ENCODE measurements at regions not wholly inside any gene's neighbourhood (a gene's known extent, or its start where the extent isn't known, plus 50 kb on each side); places are given as distances from the start of the nearest gene placed in this dataset.

DNA sequence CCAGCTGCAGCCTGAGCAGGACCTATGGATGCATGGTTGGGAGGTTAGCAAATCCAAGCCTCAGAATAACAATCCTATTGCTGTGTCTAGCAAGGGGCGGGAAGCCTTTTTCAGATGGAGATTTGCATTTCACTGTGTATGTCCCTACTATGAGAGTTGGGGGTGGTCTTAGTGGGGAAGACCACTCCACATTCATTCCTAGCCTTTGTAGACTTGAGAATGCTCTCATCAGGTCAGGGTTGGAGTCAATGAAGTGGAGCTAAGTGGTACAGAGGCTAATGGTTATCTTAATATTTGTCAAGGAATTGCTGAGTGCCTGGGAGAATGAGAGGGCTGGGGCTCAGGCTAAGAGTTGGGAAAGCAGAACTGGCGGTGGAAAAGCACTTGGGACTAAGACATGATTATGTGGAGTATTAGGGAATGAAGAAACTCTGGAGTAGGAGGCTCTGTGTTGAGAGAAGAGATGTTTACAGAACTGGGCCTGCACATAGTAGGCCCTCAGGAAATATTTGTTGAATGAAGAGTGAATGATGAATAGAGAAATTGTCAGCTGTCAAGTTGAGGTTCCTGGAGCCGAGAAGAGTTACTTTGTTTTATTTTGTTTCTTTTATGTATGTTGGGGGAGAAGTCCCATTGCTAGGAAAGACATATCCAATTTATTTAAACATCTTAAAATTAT is 175.5 kb upstream of the SPRY4 start:
- Histone ChIP-seq H3K79me1 (ENCODE audit: low read length) (no peaks in the 10 kb centered on the region), H3K23ac (ENCODE audit: low read length) (no peak overlapping the region), H3K4me1 (ENCODE audit: control insufficient read depth, low read depth, low read length) (peaks cover 6% of the 10 kb centered on the region), H3K4ac (ENCODE audit: low read depth, low read length) (no peak overlapping the region), H4K8ac (ENCODE audit: low read depth, low read length) (no peak overlapping the region), H3K4me3 (ENCODE audit: low read length) (no peak overlapping the region), H3K4me2 (ENCODE audit: low read length) (no peak overlapping the region), H3K27me3 (ENCODE audit: insufficient read depth, low read length, poor library complexity) (no peaks in the 10 kb centered on the region), H3K79me2 (ENCODE audit: control insufficient read depth, insufficient read depth, low read length) (no peaks in the 10 kb centered on the region), H4K5ac (ENCODE audit: low read length) (no peak overlapping the region), H2AK5ac (ENCODE audit: low read length) (no peak overlapping the region), H2BK5ac (ENCODE audit: low read length) (no peak overlapping the region), H3K36me3 (ENCODE audit: control insufficient read depth, insufficient read depth, low read length) (no peaks in the 10 kb centered on the region), H3K9ac (ENCODE audit: low read length) (no peak overlapping the region), H2BK15ac (replicated peaks; ENCODE audit: low read depth) (no peak overlapping the region), H3K56ac (ENCODE audit: low read length) (no peak overlapping the region), H2BK120ac (ENCODE audit: low read depth, low read length) (no peak overlapping the region), H3K27ac (ENCODE audit: low read depth, low read length) (no peak overlapping the region), H3K18ac (ENCODE audit: low read length) (peak overlapping the region; percentile 13)
- no CpG with 5 or more reads among the region's 3 CpGs for WGBS (ENCODE audit: extremely low coverage, insufficient coverage, low lambda C conversion rate)
- no peak for DNase-seq

DNA sequence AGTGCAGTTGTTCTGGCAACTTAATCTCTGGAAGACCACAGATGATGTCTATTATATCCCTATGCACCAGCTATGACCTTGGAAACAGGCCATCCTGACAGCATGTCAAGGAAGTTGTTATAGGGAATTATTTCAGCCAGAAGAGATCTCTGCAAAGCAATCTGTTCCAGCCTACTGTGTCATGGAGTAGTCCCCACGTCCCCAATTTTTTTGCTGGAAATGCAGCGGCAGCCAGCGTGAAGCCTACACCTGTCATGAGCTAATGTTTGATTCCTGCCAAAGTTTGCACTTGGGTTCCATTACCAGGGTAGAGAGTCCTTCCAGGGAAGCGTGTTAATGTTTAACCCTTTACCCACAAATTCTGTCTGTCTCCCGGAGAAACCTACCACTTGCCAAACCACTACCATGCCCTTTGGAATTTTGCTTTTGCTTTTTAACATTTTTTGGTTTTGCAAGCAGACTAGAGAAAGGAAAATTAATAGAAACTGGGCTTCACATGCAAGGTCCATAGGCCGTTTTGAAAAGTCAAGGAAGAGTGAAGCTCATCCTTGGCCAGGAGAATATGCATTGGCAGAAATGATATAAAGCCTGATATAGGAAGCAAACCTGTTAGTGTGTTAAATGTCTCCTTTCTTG is 174.9 kb upstream of the SPRY4 start:
- Histone ChIP-seq H3K56ac (ENCODE audit: low read length) (no peak overlapping the region), H3K4ac (ENCODE audit: low read depth, low read length) (no peak overlapping the region), H3K36me3 (ENCODE audit: control insufficient read depth, insufficient read depth, low read length) (no peaks in the 10 kb centered on the region), H3K79me1 (ENCODE audit: low read length) (no peaks in the 10 kb centered on the region), H2BK5ac (ENCODE audit: low read length) (no peak overlapping the region), H3K79me2 (ENCODE audit: control insufficient read depth, insufficient read depth, low read length) (no peaks in the 10 kb centered on the region), H2BK120ac (ENCODE audit: low read depth, low read length) (no peak overlapping the region), H3K27me3 (ENCODE audit: insufficient read depth, low read length, poor library complexity) (no peaks in the 10 kb centered on the region), H4K5ac (ENCODE audit: low read length) (no peak overlapping the region), H2AK5ac (ENCODE audit: low read length) (no peak overlapping the region), H3K4me2 (ENCODE audit: low read length) (no peak overlapping the region), H3K27ac (ENCODE audit: low read depth, low read length) (no peak overlapping the region), H3K9ac (ENCODE audit: low read length) (no peak overlapping the region), H4K8ac (ENCODE audit: low read depth, low read length) (no peak overlapping the region), H3K18ac (ENCODE audit: low read length) (peak overlapping the region; percentile 13), H3K4me1 (ENCODE audit: control insufficient read depth, low read depth, low read length) (peaks cover 6% of the 10 kb centered on the region), H3K23ac (ENCODE audit: low read length) (no peak overlapping the region), H2BK15ac (replicated peaks; ENCODE audit: low read depth) (no peak overlapping the region), H3K4me3 (ENCODE audit: low read length) (no peak overlapping the region)
- WGBS (ENCODE audit: extremely low coverage, insufficient coverage, low lambda C conversion rate) = no CpG with 5 or more reads among the region's 6 CpGs
- DNase-seq = no peak

DNA sequence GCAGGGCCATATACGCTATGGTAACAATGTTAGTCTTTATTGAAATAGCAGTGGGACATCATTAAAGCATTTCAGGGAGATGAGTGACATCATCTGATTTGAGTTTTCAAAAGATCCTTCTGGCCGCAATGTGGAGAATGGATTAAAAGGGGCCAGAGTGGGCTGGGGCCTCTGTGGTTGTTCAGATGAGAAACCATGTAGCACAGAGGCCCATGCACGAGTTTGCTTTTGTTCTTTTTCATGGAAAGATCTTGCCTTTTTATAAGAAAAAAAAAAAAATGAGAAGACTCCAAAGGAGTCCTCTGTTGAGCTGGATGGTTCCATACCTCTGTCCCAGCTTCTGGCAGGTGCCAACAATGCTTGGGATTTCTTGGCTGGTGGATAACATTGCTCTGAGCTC is 173.5 kb upstream of the SPRY4 start:
- H3K23ac ChIP-seq (ENCODE audit: low read length) = no peak overlapping the region
- WGBS (ENCODE audit: extremely low coverage, insufficient coverage, low lambda C conversion rate) = no CpG with 5 or more reads among the region's 3 CpGs
- H2BK5ac ChIP-seq (ENCODE audit: low read length) = no peak overlapping the region
- no peak overlapping the region for H3K4me3 ChIP-seq (ENCODE audit: low read length)
- no peaks in the 10 kb centered on the region for H3K36me3 ChIP-seq (ENCODE audit: control insufficient read depth, insufficient read depth, low read length)
- no peaks in the 10 kb centered on the region for H3K27me3 ChIP-seq (ENCODE audit: insufficient read depth, low read length, poor library complexity)
- no peak overlapping the region for H4K5ac ChIP-seq (ENCODE audit: low read length)
- no peak overlapping the region for H3K27ac ChIP-seq (ENCODE audit: low read depth, low read length)
- no peak overlapping the region for H3K56ac ChIP-seq (ENCODE audit: low read length)
- no peak overlapping the region for H3K4ac ChIP-seq (ENCODE audit: low read depth, low read length)
- H2AK5ac ChIP-seq (ENCODE audit: low read length) = no peak overlapping the region
- no peak overlapping the region for H2BK120ac ChIP-seq (ENCODE audit: low read depth, low read length)
- H3K79me1 ChIP-seq (ENCODE audit: low read length) = no peaks in the 10 kb centered on the region
- no peak for DNase-seq
- H3K4me2 ChIP-seq (ENCODE audit: low read length) = no peak overlapping the region
- H2BK15ac ChIP-seq (replicated peaks; ENCODE audit: low read depth) = no peak overlapping the region
- no peaks in the 10 kb centered on the region for H3K79me2 ChIP-seq (ENCODE audit: control insufficient read depth, insufficient read depth, low read length)
- no peak overlapping the region for H3K9ac ChIP-seq (ENCODE audit: low read length)
- no peak overlapping the region for H4K8ac ChIP-seq (ENCODE audit: low read depth, low read length)
- peaks cover 6% of the 10 kb centered on the region for H3K4me1 ChIP-seq (ENCODE audit: control insufficient read depth, low read depth, low read length)
- no peak overlapping the region for H3K18ac ChIP-seq (ENCODE audit: low read length)

DNA sequence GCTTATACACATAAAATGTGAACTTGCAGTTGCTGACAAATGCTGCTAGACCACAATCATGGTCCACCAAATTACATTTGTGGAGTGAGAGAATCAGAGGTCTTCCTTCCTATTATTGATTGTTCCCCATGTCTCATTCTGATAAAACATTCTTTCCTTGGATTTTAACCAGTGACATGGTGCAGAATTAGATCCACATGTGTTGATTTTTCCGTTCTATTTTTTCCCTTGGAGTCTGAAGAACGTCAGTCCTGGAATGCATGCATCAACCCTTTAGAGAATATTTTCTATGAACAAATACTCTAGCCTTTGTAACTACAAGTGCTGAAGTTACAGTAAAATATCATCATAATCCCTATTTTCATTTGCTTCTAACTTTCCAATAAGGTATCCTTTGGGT is 170.7 kb upstream of the SPRY4 start:
- DNase-seq = no peak
- Histone ChIP-seq H2BK5ac (ENCODE audit: low read length) (no peak overlapping the region), H3K56ac (ENCODE audit: low read length) (no peak overlapping the region), H3K4ac (ENCODE audit: low read depth, low read length) (no peak overlapping the region), H3K18ac (ENCODE audit: low read length) (no peak overlapping the region), H3K79me1 (ENCODE audit: low read length) (no peaks in the 10 kb centered on the region), H3K27me3 (ENCODE audit: insufficient read depth, low read length, poor library complexity) (no peaks in the 10 kb centered on the region), H3K36me3 (ENCODE audit: control insufficient read depth, insufficient read depth, low read length) (no peaks in the 10 kb centered on the region), H2AK5ac (ENCODE audit: low read length) (no peak overlapping the region), H2BK15ac (replicated peaks; ENCODE audit: low read depth) (no peak overlapping the region), H3K23ac (ENCODE audit: low read length) (no peak overlapping the region), H3K27ac (ENCODE audit: low read depth, low read length) (no peak overlapping the region), H2BK120ac (ENCODE audit: low read depth, low read length) (no peak overlapping the region), H3K79me2 (ENCODE audit: control insufficient read depth, insufficient read depth, low read length) (no peaks in the 10 kb centered on the region), H4K5ac (ENCODE audit: low read length) (no peak overlapping the region), H3K4me1 (ENCODE audit: control insufficient read depth, low read depth, low read length) (peaks cover 6% of the 10 kb centered on the region), H3K9ac (ENCODE audit: low read length) (no peak overlapping the region), H4K8ac (ENCODE audit: low read depth, low read length) (no peak overlapping the region), H3K4me2 (ENCODE audit: low read length) (no peak overlapping the region), H3K4me3 (ENCODE audit: low read length) (no peak overlapping the region)
- no CpG with 5 or more reads among the region's 2 CpGs for WGBS (ENCODE audit: extremely low coverage, insufficient coverage, low lambda C conversion rate)

DNA sequence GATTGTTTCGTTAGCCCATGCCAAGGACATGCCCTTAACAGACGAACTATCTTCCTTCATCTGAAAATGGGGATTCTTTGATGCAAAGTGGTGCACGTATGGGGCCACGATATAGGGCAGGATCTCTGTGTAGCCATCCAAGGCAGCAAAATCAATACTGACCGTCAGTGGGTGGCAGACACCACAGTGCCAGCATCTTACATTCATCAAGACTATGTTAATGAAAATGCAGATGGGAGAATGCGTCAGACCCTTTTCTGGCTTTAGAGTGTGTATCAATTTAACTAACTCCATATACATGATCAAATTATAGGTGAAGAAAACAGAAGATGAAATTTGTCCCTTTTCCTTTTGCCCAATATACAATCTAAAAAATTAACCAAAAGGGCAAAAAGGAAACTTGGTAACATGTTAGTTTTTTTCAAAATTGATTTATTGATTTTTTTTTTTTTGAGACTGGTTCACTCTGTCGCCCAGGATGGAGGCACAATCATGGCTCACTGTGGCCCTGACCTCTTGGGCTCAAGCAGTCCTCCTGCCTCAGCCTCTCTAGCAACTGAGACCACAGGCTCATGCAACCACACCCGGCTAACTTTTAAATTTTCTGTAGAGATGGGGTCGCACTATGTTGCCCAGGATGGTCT is 169.2 kb upstream of the SPRY4 start:
- H3K27me3 ChIP-seq (ENCODE audit: insufficient read depth, low read length, poor library complexity) = no peaks in the 10 kb centered on the region
- H3K4ac ChIP-seq (ENCODE audit: low read depth, low read length) = peak overlapping the region; percentile 75
- no peak overlapping the region for H2BK15ac ChIP-seq (replicated peaks; ENCODE audit: low read depth)
- H3K27ac ChIP-seq (ENCODE audit: low read depth, low read length) = no peak overlapping the region
- DNase-seq = no peak
- no peak overlapping the region for H3K9ac ChIP-seq (ENCODE audit: low read length)
- H3K4me1 ChIP-seq (ENCODE audit: control insufficient read depth, low read depth, low read length) = no peaks in the 10 kb centered on the region
- no peaks in the 10 kb centered on the region for H3K79me1 ChIP-seq (ENCODE audit: low read length)
- no peak overlapping the region for H2BK5ac ChIP-seq (ENCODE audit: low read length)
- H4K8ac ChIP-seq (ENCODE audit: low read depth, low read length) = no peak overlapping the region
- no peaks in the 10 kb centered on the region for H3K36me3 ChIP-seq (ENCODE audit: control insufficient read depth, insufficient read depth, low read length)
- no peak overlapping the region for H4K5ac ChIP-seq (ENCODE audit: low read length)
- no peaks in the 10 kb centered on the region for H3K79me2 ChIP-seq (ENCODE audit: control insufficient read depth, insufficient read depth, low read length)
- no peak overlapping the region for H3K4me3 ChIP-seq (ENCODE audit: low read length)
- no CpG with 5 or more reads among the region's 9 CpGs for WGBS (ENCODE audit: extremely low coverage, insufficient coverage, low lambda C conversion rate)
- H3K56ac ChIP-seq (ENCODE audit: low read length) = no peak overlapping the region
- H3K18ac ChIP-seq (ENCODE audit: low read length) = no peak overlapping the region
- H2AK5ac ChIP-seq (ENCODE audit: low read length) = no peak overlapping the region
- H2BK120ac ChIP-seq (ENCODE audit: low read depth, low read length) = no peak overlapping the region
- no peak overlapping the region for H3K4me2 ChIP-seq (ENCODE audit: low read length)
- H3K23ac ChIP-seq (ENCODE audit: low read length) = no peak overlapping the region

Data from mesendoderm (in vitro differentiated cells).